GM13977 (cell line): ENCODE measurements at regions not wholly inside any gene's neighbourhood (a gene's known extent, or its start where the extent isn't known, plus 50 kb on each side); places are given as distances from the start of the nearest gene placed in this dataset.

ENCODE experiments used
- DNase-seq: peaks from one replicate; pipeline ENCODE4 v3.0.0; 2012; ENCODE audit warnings: low spot score
- CTCF ChIP-seq: IDR thresholded peaks from 2 replicates; pipeline ENCODE4 v1.5.1; 2012; ENCODE audit warnings: mild to moderate bottlenecking, control low read depth; ENCODE audit not compliant: insufficient read depth; ENCODE audit errors: extremely low read depth, missing control alignments
- in situ Hi-C: fragments of 300-500 bp; cut with MboI; formaldehyde crosslinking; loops from one replicate; pipeline ENCODE4 v1.12.0; 2022; ENCODE audit warnings: low sequenced_read_pairs, low pct_unique_long_range_greater_than_20kb, mixed read lengths, inconsistent platforms; ENCODE audit not compliant: unreplicated experiment

GRCh38 chr1:5509664-5510452 is 482.4 kb downstream of the NPHP4 start:
- peak; percentile 93 for TF ChIP-seq CTCF
- DNase-seq, result peak; percentile 87
- in situ Hi-C loops, result loop anchor here (25.0 kb wide), 1 partner anchor 402 kb away; no protein-coding TSS in a partner anchor

GRCh38 chr1:5508669-5509330 is 483.4 kb downstream of the NPHP4 start:
- DNase-seq, result no peak
- in situ Hi-C loops, result loop anchor here (25.0 kb wide), 1 partner anchor 404 kb away; no protein-coding TSS in a partner anchor
- TF ChIP-seq CTCF, result no peak

GRCh38 chr1:5507340-5507739 is 484.9 kb downstream of the NPHP4 start:
- no peak for TF ChIP-seq CTCF
- DNase-seq, result no peak
- in situ Hi-C loops, result loop anchor here (25.0 kb wide), 1 partner anchor 405 kb away; no protein-coding TSS in a partner anchor

GRCh38 chr1:5506634-5507033 is 485.6 kb downstream of the NPHP4 start:
- no peak for DNase-seq
- in situ Hi-C loops, result loop anchor here (25.0 kb wide), 1 partner anchor 406 kb away; no protein-coding TSS in a partner anchor
- TF ChIP-seq CTCF, result no peak

- no peak for DNase-seq
- no peak for TF ChIP-seq CTCF
- in situ Hi-C loops, result loop anchor here (25.0 kb wide), 1 partner anchor 406 kb away; no protein-coding TSS in a partner anchor
Observed at GRCh38 chr1:5505944-5506343, 486.3 kb downstream of the NPHP4 start.

- no peak for TF ChIP-seq CTCF
- in situ Hi-C loops, result loop anchor here (25.0 kb wide), 1 partner anchor 408 kb away; no protein-coding TSS in a partner anchor
Observed at GRCh38 chr1:5504364-5504740, 487.9 kb downstream of the NPHP4 start.

More at GRCh38 chr1:5504364-5504740, 487.9 kb downstream of the NPHP4 start:
- DNase-seq, result no peak
